Hypothalamus (tissue), 51 donors: ENCODE measurements at regions not wholly inside any gene's neighbourhood (a gene's known extent, or its start where the extent isn't known, plus 50 kb on each side); places are given as distances from the start of the nearest gene placed in this dataset.
"Not testable (repeated sequence)": the region's sequence is repeated elsewhere in the genome, so short reads cannot be mapped to it uniquely, and the experiment has no call there.

ENCODE experiments used
- DNase-seq, 51 donors: peaks; one replicate each; lab custom pipeline; 2025; lab: John Stamatoyannopoulos, UW

GRCh38 chr3:160047876-160048275 lies 59.2 kb downstream of the IL12A start:
- no peak for DNase-seq

GRCh38 chr3:160049038-160049437 lies 60.4 kb downstream of the IL12A start:
- DNase-seq: no peak

- DNase-seq: no peak
These were observed 60.9 kb downstream of the IL12A start for GRCh38 chr3:160049565-160049964.

- DNase-seq: no peak
These were observed 61.4 kb downstream of the IL12A start for GRCh38 chr3:160049988-160050387.

- no peak for DNase-seq
These were observed 63.9 kb downstream of the IL12A start for GRCh38 chr3:160052385-160053047.

GRCh38 chr3:160053048-160053391 lies 64.4 kb downstream of the IL12A start:
- no peak for DNase-seq

GRCh38 chr3:160054862-160055261 lies 66.2 kb downstream of the IL12A start:
- DNase-seq: not testable (repeated sequence)

- DNase-seq: no peak
These were observed 67.0 kb downstream of the IL12A start for GRCh38 chr3:160055659-160056058.

- no peak for DNase-seq
These were observed 68.7 kb downstream of the IL12A start for GRCh38 chr3:160057331-160057730.

GRCh38 chr3:160060409-160061027 lies 71.9 kb downstream of the IL12A start:
- DNase-seq: no peak

GRCh38 chr3:160061525-160061924 lies 72.9 kb downstream of the IL12A start:
- no peak for DNase-seq

- no peak for DNase-seq
These were observed 76.6 kb downstream of the IL12A start for GRCh38 chr3:160065282-160065681.

- DNase-seq: no peak
These were observed 77.2 kb downstream of the IL12A start for GRCh38 chr3:160065786-160066185.

GRCh38 chr3:160069986-160070385 lies 81.4 kb downstream of the IL12A start:
- no peak for DNase-seq

GRCh38 chr3:160076519-160076918 lies 87.9 kb downstream of the IL12A start:
- DNase-seq: no peak

- DNase-seq: no peak
These were observed 89.9 kb downstream of the IL12A start for GRCh38 chr3:160078533-160078932.

GRCh38 chr3:160081958-160082533 lies 93.4 kb downstream of the IL12A start:
- DNase-seq: no peak

GRCh38 chr3:160084998-160085397 lies 96.4 kb downstream of the IL12A start:
- no peak for DNase-seq

- DNase-seq: no peak
These were observed 100.0 kb downstream of the IL12A start for GRCh38 chr3:160088492-160089137.

GRCh38 chr3:160090653-160091052 lies 102.0 kb downstream of the IL12A start:
- DNase-seq: no peak

- no peak for DNase-seq
These were observed 102.8 kb downstream of the IL12A start for GRCh38 chr3:160091441-160091840.

GRCh38 chr3:160092760-160093159 lies 104.1 kb downstream of the IL12A start:
- DNase-seq: no peak
